Stimulated activated naive B cell treated with anti-CD40 and anti-IgM and Interleukin-4, amounts not matched to agents 10 μg/mL and 1 μg/mL and 100 μg/mL, for 72 hours (primary cell): ENCODE measurements at regions not wholly inside any gene's neighbourhood (a gene's known extent, or its start where the extent isn't known, plus 50 kb on each side); places are given as distances from the start of the nearest gene placed in this dataset.

Source experiments
- ATAC-seq, 2 donors: fragments of 150-1000 bp; cut with Tn5 transposase; replicated peaks; 2 replicates each; pipeline ENCODE4 v1.10.0; 2021; ENCODE audit warnings: moderate library complexity in 1 of 2
- DNase-seq: peaks from one replicate; pipeline ENCODE4 v3.0.0; 2021
- H3K27ac Mint-ChIP-seq: one replicate; pipeline ENCODE4 v1.8.0; 2022; ENCODE audit warnings: mild to moderate bottlenecking, mixed read lengths
- H3K27me3 Mint-ChIP-seq, 2 donors: one replicate each; pipeline ENCODE4 v1.8.0; 2022; ENCODE audit warnings: mixed read lengths in 2 of 2
- H3K36me3 Mint-ChIP-seq, 2 donors: one replicate each; pipeline ENCODE4 v1.8.0; 2022; ENCODE audit warnings: mixed read lengths in 2 of 2, mild to moderate bottlenecking in 1 of 2
- H3K4me1 Mint-ChIP-seq, 2 donors: one replicate each; pipeline ENCODE4 v1.8.0; 2022; ENCODE audit warnings: mixed read lengths in 2 of 2, mild to moderate bottlenecking in 1 of 2
- H3K4me3 Mint-ChIP-seq, 2 donors: one replicate each; pipeline ENCODE4 v1.8.0; 2022; ENCODE audit warnings: mild to moderate bottlenecking in 2 of 2, mixed read lengths in 2 of 2, moderate library complexity in 1 of 2
- H3K9me3 Mint-ChIP-seq, 2 donors: one replicate each; pipeline ENCODE4 v1.8.0; 2022; ENCODE audit warnings: mixed read lengths in 2 of 2, mild to moderate bottlenecking in 1 of 2

DNA sequence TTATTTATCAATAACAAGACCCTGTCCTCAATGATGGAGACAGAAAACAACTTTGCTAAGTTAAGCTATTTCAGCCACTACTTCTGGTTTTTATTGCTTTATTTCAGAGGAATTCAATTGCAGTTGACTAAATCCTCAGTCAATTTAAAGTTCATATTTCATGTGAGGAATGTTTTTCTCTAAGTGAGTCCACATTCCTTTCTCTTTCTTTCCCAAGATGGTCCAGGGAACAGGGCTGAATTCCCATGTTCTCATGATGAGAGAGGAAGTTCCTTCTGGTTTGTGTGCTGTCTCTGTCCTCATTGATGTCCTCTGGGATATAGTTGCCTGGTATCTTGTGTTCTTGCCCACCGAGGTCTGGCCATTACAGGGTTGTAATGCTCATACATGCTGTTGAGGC, 117.2 kb downstream of the SLIT2 start:
- Mint-ChIP-seq H3K4me3 (no peak overlapping the region), H3K4me1 (no peaks in the 10 kb centered on the region), H3K36me3 (no peaks in the 10 kb centered on the region), H3K27ac (no peak overlapping the region), H3K27me3 (peaks cover 7 to 8% of the 10 kb centered on the region in 2 donors), H3K9me3 (peaks cover 0 to 2% of the 10 kb centered on the region in 2 donors)
- no peak for ATAC-seq
- DNase-seq: no peak

DNA sequence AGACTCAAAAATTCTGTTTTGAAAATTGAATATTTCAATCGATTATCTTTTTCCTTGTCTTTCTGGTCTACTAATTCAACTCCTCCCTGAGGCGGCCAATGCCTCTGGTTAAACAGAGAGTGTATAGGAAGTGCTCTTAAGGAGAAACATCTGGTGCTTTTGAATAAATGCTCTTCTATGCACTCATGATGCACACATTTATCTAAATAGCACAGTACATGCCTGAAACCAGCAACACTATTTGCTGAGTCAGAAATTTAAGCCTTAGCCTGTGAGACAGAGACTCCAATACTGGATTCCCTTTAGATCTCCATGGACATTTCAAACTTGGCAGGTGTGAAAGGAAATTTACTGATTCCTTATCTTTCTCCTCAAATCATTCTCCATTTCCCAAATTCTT, 118.6 kb downstream of the SLIT2 start:
- H3K27ac Mint-ChIP-seq: no peak overlapping the region
- DNase-seq: no peak
- peaks cover 7 to 8% of the 10 kb centered on the region in 2 donors for H3K27me3 Mint-ChIP-seq
- no peak overlapping the region for H3K4me3 Mint-ChIP-seq
- peaks cover 0 to 2% of the 10 kb centered on the region in 2 donors for H3K9me3 Mint-ChIP-seq
- no peaks in the 10 kb centered on the region for H3K4me1 Mint-ChIP-seq
- no peak for ATAC-seq
- H3K36me3 Mint-ChIP-seq: no peaks in the 10 kb centered on the region

GRCh38 chr4:20376070-20376469, 124.4 kb downstream of the SLIT2 start:
- Mint-ChIP-seq H3K27me3 (peaks cover 8 to 21% of the 10 kb centered on the region in 2 donors), H3K4me1 (no peaks in the 10 kb centered on the region), H3K4me3 (no peak overlapping the region), H3K9me3 (peaks cover 0 to 2% of the 10 kb centered on the region in 2 donors), H3K36me3 (no peaks in the 10 kb centered on the region), H3K27ac (no peak overlapping the region)
- ATAC-seq: no peak
- no peak for DNase-seq

- peaks cover 3 to 15% of the 10 kb centered on the region in 2 donors for H3K27me3 Mint-ChIP-seq
- H3K4me3 Mint-ChIP-seq: no peak overlapping the region
- H3K36me3 Mint-ChIP-seq: no peaks in the 10 kb centered on the region
- H3K27ac Mint-ChIP-seq: no peak overlapping the region
- H3K9me3 Mint-ChIP-seq: no peaks in the 10 kb centered on the region
- DNase-seq: no peak
- no peak for ATAC-seq
- H3K4me1 Mint-ChIP-seq: no peaks in the 10 kb centered on the region
Measured at GRCh38 chr4:20378181-20378580, 126.5 kb downstream of the SLIT2 start.

DNA sequence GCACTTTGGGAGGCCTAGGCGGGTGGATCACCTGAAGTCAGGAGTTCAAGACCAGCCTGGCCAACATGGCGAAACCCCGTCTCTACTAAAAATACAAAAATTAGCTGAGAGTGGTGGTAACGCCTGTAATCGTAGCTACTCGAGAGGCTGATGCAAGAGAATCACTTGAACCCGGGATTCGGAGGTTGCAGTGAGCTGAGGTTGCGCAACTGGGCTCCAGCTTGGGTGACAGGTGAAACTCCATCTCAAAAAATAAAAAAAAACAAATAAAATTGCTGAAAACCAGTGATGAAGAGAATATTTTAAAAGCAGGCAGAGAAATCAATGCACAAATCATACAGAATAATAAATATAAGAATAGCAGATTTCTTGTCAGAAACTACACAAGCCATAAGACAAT, 129.3 kb downstream of the SLIT2 start:
- Mint-ChIP-seq H3K27ac (no peak overlapping the region), H3K27me3 (peaks cover 3 to 15% of the 10 kb centered on the region in 2 donors), H3K36me3 (no peaks in the 10 kb centered on the region), H3K4me1 (no peaks in the 10 kb centered on the region), H3K4me3 (no peak overlapping the region), H3K9me3 (no peaks in the 10 kb centered on the region)
- DNase-seq (no peak), ATAC-seq (no peak)

DNA sequence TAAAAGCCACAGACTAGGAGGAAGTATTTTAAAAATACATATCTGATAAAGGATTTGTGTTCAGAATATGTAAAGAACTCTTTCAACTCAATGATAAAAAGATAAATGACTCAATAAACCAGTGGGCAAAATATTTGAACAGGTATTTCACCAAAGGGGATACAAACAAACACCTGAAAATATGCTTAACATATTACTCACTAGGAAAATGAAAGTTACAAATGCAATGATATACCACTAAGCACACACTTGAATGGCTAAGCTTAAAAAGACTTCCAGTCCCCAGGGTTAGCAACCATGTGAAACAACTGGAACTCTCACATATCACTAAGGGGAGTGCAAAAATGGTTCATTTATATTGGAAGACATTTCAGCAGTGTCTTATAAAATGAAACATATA, 131.6 kb downstream of the SLIT2 start:
- peaks cover 0 to 10% of the 10 kb centered on the region in 2 donors for H3K27me3 Mint-ChIP-seq
- DNase-seq (no peak), ATAC-seq (no peak)
- no peak overlapping the region for H3K27ac Mint-ChIP-seq
- H3K9me3 Mint-ChIP-seq: no peaks in the 10 kb centered on the region
- no peaks in the 10 kb centered on the region for H3K36me3 Mint-ChIP-seq
- H3K4me1 Mint-ChIP-seq: no peaks in the 10 kb centered on the region
- no peak overlapping the region for H3K4me3 Mint-ChIP-seq

DNA sequence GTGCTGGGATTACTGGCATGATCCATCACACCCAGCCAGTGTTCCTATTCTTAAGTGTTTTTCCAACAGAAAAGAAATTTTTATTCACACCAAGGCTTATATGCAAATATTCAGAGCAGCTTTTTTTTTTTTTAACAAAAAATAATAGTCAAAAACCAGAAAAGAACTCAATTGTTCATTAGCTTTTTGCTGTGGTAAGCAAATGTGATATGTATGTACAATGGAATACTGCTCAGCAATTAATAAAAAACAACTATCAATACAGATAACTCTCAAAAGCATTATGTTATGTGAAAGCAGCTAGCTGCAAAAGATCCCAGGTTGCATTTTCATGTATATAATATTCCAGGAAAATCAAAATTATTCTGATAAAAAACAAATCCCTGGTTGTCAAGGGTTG, 132.3 kb downstream of the SLIT2 start:
- Mint-ChIP-seq H3K9me3 (no peaks in the 10 kb centered on the region), H3K36me3 (no peaks in the 10 kb centered on the region)
- DNase-seq: no peak

GRCh38 chr4:20384456-20384855, 132.8 kb downstream of the SLIT2 start:
- no peak for ATAC-seq
- Mint-ChIP-seq H3K4me3 (no peak overlapping the region), H3K4me1 (no peaks in the 10 kb centered on the region), H3K9me3 (no peaks in the 10 kb centered on the region), H3K36me3 (no peaks in the 10 kb centered on the region), H3K27ac (no peak overlapping the region), H3K27me3 (peaks cover 0 to 10% of the 10 kb centered on the region in 2 donors)
- DNase-seq: no peak

More for the DNA sequence above, 132.3 kb downstream of the SLIT2 start:
- H3K27ac Mint-ChIP-seq: no peak overlapping the region
- no peaks in the 10 kb centered on the region for H3K4me1 Mint-ChIP-seq
- no peak overlapping the region for H3K4me3 Mint-ChIP-seq
- no peak for ATAC-seq
- peaks cover 0 to 10% of the 10 kb centered on the region in 2 donors for H3K27me3 Mint-ChIP-seq

GRCh38 chr4:20386001-20386740, 134.5 kb downstream of the SLIT2 start:
- Mint-ChIP-seq H3K27ac (no peak overlapping the region), H3K4me1 (no peaks in the 10 kb centered on the region), H3K27me3 (no peaks in the 10 kb centered on the region), H3K4me3 (no peak overlapping the region), H3K9me3 (no peaks in the 10 kb centered on the region), H3K36me3 (no peaks in the 10 kb centered on the region)
- no peak for DNase-seq
- ATAC-seq: no peak

DNA sequence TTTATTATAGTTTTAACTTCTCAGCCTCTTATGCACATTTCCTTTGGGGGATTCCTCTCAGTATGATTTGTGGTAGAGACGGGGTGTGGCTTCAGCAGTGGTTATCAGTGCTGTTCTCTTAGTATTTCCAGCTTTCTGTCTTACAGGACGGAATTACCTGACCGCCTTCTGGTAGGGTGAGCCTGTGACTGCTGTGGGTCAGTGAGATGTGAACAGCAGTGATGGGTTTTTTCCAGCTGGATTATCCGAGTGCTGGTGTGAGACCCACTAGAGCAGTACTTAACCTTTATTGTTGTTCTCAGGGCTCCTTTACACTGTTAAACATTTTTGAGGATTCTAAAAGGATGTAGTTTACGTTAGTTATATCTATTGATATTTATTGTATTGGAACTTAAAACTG, 135.2 kb downstream of the SLIT2 start:
- H3K27ac Mint-ChIP-seq: no peak overlapping the region
- ATAC-seq (no peak), DNase-seq (no peak)
- H3K27me3 Mint-ChIP-seq: no peaks in the 10 kb centered on the region
- H3K4me3 Mint-ChIP-seq: no peak overlapping the region
- H3K36me3 Mint-ChIP-seq: no peaks in the 10 kb centered on the region
- H3K4me1 Mint-ChIP-seq: no peaks in the 10 kb centered on the region
- H3K9me3 Mint-ChIP-seq: no peaks in the 10 kb centered on the region

GRCh38 chr4:20391198-20391597, 139.5 kb downstream of the SLIT2 start:
- Mint-ChIP-seq H3K27me3 (no peaks in the 10 kb centered on the region), H3K4me3 (no peak overlapping the region), H3K4me1 (no peaks in the 10 kb centered on the region), H3K27ac (no peak overlapping the region), H3K36me3 (no peaks in the 10 kb centered on the region), H3K9me3 (no peaks in the 10 kb centered on the region)
- ATAC-seq (no peak), DNase-seq (no peak)

DNA sequence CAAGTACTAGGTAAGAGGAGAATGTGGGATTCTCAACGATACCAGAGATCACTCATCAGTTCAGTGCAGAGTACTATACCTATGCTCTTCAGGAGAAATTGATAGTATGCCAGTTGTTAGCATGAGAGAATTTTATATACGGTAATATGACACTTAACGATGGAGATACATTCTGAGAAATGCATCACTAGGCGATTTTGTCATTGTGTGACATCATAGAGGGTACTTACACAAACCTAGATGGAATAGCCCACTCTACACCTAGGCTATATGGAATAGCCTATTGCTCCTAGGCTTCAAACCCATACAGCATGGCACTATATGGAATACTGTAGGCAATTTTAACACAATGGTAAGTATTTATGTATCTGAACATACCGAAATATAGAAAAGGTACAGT, 140.2 kb downstream of the SLIT2 start:
- ATAC-seq (no peak), DNase-seq (no peak)
- H3K4me1 Mint-ChIP-seq: no peaks in the 10 kb centered on the region
- no peak overlapping the region for H3K4me3 Mint-ChIP-seq
- H3K9me3 Mint-ChIP-seq: no peaks in the 10 kb centered on the region
- H3K27ac Mint-ChIP-seq: no peak overlapping the region
- H3K36me3 Mint-ChIP-seq: no peaks in the 10 kb centered on the region
- H3K27me3 Mint-ChIP-seq: no peaks in the 10 kb centered on the region

GRCh38 chr4:20393486-20394100, 141.9 kb downstream of the SLIT2 start:
- Mint-ChIP-seq H3K9me3 (no peaks in the 10 kb centered on the region), H3K4me1 (no peaks in the 10 kb centered on the region), H3K4me3 (no peak overlapping the region), H3K27ac (no peak overlapping the region), H3K27me3 (peaks cover 0 to 4% of the 10 kb centered on the region in 2 donors), H3K36me3 (no peaks in the 10 kb centered on the region)
- no peak for ATAC-seq
- no peak for DNase-seq

DNA sequence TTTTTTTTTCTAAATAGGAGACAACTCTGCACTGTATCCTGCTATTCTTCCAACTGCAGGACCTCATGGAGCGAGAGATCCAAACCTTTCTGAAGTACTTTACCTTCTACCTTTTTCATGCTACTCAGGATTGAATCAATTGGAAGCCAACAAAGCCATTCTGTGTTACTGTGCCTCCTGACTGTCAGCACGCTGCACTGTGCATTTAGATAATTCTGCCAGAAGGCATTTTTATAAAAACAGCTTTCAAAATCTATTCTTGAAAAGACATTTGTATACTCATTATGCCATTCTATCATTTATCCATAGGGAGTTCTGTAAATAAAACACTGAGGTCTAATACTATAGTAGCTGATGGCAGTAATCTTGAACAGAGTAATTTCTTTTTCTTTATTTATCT, 142.8 kb downstream of the SLIT2 start:
- H3K4me3 Mint-ChIP-seq: no peak overlapping the region
- no peak overlapping the region for H3K27ac Mint-ChIP-seq
- no peaks in the 10 kb centered on the region for H3K36me3 Mint-ChIP-seq
- H3K4me1 Mint-ChIP-seq: no peaks in the 10 kb centered on the region
- H3K9me3 Mint-ChIP-seq: no peaks in the 10 kb centered on the region
- ATAC-seq (no peak), DNase-seq (no peak)
- H3K27me3 Mint-ChIP-seq: peaks cover 0 to 4% of the 10 kb centered on the region in 2 donors

DNA sequence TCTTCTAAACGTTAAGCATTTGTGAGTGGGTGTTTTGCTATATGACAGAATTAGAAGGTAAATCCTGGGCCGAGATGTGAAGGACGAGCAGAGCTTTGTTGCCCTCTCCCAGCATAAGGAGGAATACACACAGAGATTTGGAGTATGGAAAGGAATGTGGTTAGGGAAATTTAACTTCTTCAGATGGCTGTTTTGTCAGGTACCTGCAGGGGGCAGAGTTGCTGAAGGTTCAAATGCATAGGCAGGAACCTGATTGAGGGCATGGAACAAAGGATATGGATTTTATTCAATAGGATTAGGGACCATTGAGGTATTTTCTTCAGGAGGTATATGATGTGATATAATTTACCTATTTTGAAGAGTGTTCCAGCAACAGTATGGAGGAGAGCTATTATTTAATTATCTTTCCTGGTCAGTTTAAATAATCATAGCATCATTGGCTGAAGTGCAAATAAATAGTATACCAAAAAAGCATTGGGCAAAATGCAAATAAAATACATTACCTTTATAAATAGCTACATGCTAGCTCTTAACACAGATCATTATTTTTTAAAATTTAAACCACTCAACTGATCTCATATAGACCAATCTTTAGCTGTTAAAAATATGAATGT, 143.6 kb downstream of the SLIT2 start:
- ATAC-seq (no peak), DNase-seq (no peak)
- no peaks in the 10 kb centered on the region for H3K9me3 Mint-ChIP-seq
- no peaks in the 10 kb centered on the region for H3K4me1 Mint-ChIP-seq
- H3K36me3 Mint-ChIP-seq: no peaks in the 10 kb centered on the region
- H3K4me3 Mint-ChIP-seq: no peak overlapping the region
- peaks cover 1 to 4% of the 10 kb centered on the region in 2 donors for H3K27me3 Mint-ChIP-seq
- no peak overlapping the region for H3K27ac Mint-ChIP-seq
